GM21786 (cell line): ENCODE measurements at regions not wholly inside any gene's neighbourhood (a gene's known extent, or its start where the extent isn't known, plus 50 kb on each side); places are given as distances from the start of the nearest gene placed in this dataset.
A peak's percentile ranks its signal among the peaks of the same experiment; 100 is the strongest.
"Not testable (repeated sequence)": the region's sequence is repeated elsewhere in the genome, so short reads cannot be mapped to it uniquely, and the experiment has no call there.

Experiments used
- ATAC-seq: cut with Tn5 transposase; IDR thresholded peaks from one replicate; pipeline ENCODE4 v1.9.1; 2021; ENCODE audit not compliant: unreplicated experiment

DNA sequence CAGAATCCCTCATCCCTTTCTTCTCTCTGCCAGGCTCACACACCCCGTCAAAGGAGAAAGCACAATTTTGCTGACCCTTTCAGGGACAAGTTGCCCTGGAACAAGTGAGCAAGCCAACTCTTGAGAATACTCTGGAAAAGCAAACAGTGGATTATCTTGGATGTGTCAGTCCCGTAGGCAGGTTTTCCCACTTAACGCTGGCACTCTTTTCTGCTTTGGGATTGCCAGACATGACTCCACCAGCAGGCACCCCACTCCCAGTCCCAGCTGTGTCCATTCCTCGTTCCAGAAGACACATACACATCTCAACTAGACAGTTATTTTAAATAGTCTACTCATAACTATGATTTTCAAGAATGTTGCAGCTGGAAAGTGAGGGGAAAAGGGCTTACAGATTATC is 145.5 kb upstream of the CDKN3 start:
- ATAC-seq = no peak

DNA sequence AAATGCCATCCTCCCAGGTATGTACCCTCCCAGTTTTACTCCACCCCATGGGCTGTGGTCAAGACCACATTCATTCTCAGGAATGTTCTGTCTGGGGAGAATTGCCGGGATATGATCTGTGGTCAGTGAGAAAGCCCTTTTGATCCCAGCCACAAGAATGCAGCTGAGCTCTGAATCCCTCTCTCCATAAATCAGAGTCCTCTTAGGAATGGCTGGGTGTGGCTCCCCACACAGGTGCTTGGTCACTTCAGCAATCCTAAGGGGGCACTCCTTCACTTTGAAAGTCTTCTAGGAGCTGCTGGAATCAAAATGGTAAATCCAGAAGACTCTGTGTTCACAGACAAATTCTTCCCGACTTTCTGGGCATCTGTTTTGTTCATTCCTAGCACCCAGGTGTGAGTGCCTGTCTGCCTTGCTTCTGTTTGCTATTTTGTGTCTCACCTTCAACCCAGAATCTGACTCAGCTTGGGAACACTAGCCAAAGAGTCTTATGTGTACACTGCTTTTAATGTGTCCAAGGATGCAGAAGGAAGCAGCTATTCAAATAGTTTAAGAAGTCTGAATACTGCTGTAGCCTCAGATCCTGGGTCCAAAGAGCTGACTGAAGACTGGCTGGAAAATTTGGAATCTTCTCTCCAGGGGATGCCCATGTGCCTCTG is 144.6 kb upstream of the CDKN3 start:
- no peak for ATAC-seq

DNA sequence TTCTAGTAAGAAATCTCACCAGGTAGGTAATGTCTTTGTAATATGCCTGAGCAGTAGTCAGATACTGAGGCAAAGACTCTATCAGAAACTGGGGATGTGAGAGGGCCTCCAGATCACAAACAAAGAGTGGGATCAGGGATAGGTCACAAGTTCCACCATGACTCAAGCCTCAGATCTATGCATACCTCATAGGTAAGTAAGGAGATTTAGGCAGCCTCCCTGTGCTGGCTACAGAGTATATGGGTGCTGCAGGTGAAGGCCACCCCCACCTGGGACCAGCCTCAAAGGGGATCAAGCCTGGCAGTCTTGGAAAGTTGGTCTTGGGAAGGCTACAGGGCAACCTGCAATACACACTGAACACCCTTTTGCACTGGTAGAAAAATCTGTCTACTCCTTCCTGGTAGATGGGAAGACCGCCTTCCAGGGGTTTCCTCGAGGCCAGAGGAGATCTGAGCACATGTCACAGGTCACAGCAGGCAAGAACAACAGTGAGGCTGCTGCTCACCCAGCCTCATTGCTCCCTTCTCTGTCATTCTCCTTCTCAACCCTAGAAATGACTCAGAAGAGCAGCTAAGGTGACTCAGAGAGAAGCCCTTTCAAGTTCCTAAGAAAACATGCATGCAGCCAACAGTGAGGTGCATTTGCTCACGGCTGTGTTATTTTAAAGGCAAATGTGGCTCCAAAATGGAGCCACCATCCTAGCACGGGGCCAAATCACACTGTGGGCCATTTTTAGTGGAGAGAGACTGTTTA is 143.4 kb upstream of the CDKN3 start:
- peak; percentile 69 for ATAC-seq

DNA sequence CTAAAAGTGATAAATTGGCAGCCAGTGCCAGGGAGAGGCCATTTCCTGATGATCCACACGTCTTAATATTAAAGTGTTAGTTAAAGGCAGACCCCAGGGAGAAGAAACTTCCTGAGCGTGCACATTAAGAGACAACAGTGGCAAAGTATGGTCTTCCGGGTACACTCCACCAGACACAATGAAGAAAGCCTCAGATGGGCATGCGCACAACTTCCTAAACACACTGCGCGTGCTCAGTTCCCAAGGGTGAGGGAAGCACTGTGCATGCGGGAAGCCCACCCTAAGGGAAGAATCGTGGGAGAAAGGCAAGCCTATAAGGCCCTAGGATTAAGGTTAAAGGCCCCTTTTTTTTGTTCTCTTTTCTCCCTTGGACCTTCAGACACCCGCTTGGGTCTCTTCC is 140.7 kb upstream of the CDKN3 start:
- no peak for ATAC-seq

DNA sequence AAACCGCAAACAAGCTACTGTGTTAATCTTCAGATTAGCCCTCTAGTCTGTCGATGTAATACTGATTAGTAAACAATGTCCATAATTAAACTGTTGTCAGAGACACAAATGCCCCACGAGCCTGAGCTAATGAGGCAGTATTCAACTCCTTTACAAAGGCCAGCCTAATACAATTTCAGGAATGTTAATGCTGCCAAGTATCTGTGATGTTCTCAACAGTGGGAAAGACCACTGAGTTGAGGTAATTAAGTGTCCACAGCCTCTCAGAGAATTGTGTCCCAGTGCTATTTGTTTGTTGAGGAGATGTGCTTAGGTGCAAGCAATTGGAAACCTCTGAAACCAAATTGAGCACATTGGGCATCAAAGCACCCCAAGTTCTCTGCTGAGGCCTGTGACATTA is 139.4 kb upstream of the CDKN3 start:
- ATAC-seq = no peak

DNA sequence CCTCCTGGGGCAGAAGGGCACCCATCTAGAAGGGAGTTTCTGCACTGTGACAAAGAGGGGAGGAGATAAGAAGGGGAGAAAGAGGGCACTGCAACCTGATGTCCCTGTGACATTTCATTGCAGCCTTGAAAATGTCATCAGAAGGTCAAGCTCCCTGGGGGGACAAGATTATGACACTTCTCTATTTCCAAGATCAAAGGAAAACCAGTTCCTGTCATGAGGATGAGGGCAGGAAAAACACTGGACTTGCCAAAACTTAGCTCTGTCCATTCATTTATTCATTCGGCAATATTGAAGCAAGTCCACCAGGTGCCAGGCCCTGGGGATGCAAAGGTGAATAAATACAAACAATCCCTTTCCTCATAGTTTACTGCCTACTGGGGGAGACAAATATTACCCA is 138.4 kb upstream of the CDKN3 start:
- no peak for ATAC-seq

DNA sequence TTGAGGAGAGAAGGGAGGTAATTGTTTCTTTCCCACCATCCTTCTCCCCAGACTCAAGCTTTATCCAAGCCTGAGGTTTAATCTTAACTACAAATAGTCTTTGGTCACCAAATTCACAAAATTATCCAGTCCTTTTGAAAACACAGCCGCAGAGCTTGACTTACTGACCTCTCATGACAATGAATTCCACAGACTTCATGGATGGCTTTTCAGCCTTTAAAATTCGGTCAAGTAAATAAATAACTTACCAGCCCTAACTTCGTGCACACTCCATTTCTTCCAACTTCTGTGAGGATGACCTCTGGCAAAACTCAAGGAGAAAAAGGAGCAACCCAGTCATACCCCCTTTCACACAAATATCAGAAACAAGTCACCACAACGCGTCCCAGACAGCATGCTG is 137.0 kb upstream of the CDKN3 start:
- ATAC-seq = no peak

DNA sequence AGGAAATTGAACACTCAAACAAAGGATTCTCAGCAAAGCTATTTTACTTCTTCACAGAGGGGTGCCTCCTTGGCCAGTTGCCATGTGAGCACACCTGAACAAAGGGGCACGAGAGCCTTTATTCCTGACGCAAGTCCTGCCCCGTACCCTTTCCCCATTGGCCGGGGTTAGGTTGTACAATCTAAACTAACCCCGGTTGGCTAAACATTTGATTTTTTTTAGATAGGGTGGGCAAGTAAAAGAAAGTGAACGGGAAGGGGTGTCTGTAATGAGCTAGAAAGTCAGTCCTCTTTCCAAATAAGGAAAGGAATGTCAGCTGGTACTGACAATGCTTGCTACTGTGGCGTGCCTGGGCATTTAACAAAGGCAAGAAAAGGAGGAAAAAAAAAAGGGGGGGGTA is 135.5 kb upstream of the CDKN3 start:
- ATAC-seq = no peak

DNA sequence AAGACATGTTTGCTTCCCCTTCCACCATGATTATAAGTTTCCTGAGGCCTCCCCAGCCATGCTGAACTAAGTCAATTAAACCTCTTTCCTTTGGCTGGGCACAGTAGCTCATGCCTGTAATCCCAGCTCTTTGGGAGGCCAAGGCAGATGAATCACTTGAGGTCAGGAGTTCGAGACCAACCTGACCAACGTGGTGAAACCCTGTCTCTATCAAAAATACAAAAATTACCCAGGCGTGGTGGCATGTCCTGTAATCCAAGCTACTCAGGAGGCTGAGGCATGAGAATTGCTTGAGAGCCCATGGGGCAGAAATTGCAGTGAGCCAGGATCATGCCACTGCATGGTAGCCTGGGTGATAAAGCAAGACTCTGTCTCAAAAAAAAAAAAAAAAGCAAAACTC is 130.2 kb upstream of the CDKN3 start:
- not testable (repeated sequence) for ATAC-seq

DNA sequence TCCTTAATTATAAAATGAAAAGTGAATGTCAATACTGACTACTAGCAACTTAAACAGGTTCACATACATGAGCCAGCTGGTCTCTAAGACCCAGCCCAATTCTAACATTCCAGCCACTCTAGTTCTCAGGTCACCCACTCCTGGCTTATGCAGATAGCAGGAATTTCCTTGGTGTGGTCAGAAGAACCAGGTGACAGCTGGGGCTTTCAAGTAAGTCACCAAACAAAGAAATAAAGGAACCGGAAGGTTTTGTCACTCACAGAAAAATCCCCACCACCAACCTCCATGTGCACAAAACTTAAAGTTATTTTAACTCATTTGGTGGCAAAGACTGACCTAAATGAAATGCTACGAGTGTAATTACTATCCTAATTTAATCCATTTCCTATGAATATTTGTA is 129.6 kb upstream of the CDKN3 start:
- peak; percentile 85 for ATAC-seq

DNA sequence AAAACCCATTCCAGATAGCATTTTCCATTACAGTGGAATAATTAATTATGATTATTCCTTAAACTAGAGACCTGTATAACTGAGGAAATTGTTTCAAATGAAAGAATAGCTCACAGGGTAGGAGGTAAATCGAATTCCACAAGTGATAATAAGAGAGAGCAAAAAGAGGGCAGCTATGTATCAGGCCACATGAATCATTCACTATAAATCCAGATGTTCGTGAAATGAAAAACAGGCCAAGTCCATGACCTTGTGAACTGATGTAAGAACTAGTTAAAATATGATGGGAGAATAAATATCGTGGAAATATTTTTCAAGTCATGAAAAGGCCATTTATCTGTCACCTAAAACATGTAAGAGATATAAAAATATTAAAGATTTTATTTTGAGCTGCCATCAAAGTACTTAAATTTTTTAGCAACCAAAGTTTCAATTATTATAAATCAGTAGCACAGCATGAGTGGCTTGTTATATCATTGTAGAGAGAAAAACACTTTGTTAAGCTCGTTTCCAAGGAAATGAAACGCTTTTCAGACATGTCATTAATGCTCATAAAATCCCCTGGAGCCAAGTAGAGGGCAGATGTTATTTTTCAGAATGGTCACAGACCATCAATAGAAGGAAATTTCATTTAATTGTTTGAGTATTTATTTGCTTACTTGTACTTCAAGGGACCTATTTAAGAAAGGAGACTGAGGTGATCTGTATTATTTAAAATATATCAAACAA is 120.6 kb upstream of the CDKN3 start:
- ATAC-seq = no peak

DNA sequence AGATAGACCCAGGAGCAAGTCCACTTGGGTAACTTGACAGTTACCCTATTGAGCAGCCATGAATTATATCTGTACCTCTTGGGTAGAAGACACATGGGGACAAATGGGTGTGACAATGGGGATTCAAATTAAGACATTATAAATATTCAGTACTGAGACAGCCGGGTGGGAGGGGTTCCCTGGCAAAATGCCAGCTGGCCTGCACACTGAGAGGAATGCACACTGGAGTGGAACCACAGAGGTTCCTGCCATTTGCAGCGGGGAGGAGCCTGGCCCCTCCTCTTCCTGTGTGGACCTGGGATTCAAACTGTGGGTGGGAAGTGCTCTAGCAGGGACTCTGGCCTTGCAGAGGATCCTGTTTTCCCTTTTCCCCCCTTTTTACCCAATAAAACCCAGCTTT is 118.7 kb upstream of the CDKN3 start:
- ATAC-seq = no peak

DNA sequence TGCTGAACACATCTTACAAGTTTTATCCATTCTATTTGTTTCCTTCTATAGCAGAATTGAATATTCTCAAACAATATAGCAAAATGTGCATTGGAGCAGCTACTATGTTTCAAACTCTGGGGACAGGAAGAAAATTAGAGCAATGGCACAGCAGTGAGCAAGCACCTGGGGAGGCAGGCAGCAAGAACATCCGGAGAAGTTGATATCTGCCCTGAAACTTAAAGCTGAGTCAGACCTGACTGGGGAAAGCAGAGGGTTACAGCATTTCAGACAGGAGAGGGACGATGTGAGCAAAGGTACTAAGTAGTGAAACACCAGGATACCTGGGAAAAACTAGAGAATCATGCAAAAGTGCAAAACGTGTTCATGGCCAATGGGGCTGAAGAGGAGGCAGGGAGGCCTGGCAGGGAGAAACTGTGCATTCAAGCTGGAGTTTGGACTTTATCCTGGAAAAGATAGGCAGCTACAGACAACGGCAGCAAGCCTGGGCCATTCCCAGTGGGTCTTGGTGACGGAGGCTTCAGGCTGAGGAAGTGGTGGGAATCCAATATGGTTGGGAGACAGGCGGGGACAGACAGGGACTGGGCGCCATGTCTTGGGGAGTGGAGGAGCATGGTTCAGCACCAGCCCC is 118.0 kb upstream of the CDKN3 start:
- ATAC-seq = no peak

DNA sequence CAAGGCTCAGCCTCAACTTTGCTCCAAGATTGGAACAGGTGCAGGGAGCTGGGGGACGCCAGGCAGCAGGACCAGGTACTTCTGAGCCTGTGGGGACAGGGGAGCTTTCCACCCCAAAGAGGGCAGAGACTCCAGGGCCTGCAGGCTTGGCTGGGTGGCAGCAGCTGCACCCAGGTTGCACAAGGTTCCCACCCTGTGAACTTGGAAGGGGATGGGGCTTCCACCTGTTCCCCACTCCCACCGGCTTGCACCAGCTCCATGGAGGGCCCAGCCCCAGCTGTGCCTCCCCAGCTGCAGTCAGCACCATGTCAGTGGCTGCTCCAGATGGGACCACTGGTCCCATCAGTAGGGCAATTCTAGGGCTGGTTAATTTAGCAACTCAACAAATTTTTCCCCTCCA is 114.0 kb upstream of the CDKN3 start:
- ATAC-seq = no peak

DNA sequence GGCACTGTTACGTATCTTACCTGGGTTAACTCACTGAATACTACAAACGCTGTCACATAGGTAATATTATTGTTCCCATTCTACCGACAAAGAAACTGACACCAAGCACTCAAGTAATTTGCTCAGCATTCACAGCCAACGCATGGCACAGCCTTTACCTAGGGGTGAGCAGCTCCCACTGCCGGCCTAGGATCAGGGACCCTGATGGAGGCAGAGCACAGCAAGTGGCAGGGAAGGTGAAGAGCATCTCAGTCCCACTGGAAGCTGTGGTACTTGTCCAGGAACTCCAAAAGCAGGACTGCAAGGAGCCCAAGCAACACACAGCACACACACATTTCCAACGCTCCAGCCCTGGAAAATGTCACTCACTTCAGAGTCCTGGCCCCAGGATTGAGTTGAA is 111.8 kb upstream of the CDKN3 start:
- ATAC-seq = no peak

DNA sequence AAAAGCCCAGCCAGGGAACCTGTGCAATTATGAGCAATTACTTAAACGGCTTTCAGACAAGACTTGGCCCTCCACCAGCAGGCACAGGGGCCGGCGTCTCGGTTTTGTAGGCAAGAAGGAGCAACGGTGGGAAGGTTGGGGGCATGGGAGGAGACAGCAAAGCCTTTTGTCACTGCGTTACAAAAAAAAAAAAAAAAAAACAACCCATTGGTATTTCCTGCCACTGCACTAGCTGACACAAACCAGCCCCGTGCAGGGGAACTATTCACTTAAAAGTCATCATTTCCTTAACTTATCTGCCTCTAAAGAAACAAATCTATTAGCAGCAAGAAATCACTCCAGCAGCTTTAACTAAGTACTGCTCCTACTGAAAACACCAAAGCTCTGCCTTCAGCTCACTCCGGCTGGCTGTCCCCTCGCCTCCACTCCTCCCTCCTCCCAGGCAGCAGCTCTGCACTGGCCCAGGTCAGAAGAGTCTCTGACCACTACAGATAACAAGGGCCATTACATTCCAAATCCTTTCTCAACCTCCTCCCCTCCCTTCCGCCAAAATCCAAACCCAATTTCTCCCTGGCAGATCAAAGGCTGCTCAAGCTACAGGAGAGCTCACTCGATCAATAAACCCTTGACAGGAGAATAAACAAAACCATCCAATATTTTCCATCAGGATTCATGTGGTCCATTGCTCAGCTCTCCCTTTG is 105.2 kb upstream of the CDKN3 start:
- ATAC-seq = no peak

DNA sequence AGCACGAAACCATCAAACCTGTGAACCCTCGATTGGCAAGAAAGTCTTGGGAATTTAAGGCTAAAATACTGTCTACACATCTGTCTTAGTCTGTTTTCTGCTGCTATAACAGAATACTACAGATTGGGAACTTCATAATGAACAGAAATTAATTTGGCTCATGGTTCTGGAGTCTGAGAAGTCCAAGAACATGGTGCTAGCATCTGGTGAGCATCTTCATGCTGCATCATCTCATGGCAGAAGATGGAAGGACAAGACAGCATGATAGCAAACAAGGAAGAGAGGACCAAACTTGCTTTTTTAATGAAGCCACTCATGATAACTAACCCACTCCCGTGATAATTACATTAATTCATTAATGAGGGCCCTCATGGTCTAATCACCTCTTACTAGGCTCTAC is 102.0 kb upstream of the CDKN3 start:
- ATAC-seq = no peak

DNA sequence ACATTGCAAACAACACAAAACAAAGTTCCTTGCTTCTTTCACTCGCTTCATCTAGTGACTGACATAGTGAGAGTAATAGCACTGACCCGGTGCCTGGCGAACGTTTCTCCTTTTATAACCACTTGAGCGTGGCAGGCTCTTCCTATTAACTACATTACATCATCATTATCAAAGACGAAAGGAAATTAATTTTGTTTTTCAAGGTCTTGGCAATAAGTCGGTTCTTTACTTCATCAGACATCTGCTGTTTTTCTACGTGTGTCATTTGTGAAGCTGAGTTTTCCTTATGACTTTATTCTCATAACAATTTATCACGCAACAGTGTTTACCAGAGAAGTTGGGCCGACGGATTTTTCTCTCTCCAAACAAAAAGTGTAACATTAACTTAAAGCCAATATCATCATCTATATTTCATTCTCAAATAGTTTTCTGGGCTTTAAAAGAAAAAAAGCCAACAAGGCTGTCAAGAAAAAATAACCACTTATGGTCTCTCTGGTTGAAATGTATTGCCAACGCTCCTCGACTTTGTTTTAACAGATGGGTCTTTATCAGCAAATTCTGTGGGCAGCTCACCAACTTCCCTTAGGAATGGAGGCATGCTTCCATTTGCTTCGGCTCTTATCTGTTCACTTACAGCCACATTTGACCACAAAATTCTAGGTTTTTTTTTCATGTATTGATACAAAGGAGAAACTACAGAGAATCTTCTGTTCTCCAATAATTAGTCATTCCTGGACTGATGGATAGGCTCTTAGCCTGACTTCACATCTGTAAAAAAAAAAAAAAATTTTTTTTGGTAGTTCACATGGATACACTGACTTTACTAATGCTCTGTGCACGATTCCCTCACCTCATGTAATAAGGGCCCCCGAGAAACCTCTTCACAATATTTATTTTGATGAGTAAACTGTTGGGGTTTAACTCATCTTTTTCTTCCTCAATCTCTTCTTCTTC is 97.1 kb upstream of the CDKN3 start:
- ATAC-seq = no peak

DNA sequence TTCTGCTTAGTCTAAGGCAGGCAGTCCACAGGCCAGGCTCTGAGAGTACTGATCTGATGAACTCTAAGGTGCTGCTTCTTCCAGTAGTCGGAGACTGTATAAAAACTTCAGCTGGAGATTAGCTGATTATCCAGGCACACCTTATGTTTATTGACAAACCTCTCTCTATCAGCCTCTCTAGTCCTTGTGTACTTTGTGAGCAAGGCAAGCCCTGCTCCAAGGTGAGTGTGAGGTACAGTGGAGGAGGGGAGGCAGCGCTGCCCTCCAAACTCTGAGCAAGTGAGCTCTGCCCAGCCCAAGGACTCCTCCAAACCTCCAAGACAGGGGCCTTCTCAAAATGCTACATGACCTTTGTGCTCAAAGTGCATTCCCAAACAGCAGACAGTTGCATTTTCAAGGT is 95.9 kb upstream of the CDKN3 start:
- no peak for ATAC-seq

DNA sequence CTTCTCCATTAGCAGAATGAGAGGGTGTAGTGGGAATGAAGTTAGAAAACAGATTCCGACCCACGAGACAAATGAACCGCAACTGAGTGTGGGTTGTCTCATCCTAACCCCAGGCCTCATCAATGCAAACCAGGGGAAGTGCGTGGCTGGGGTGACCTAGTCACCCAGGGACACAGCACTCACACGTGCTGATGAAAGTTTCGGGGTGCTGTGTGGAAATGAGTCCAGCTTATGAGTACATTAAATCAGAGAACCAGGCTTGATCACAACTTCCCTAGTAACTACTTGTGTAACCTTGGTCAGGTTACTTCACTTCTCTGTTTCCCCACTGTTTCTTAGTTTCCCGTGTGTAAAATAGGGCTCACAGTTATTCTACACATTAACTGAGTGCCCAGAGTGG is 95.4 kb upstream of the CDKN3 start:
- no peak for ATAC-seq
